ENCODE measurements at regions not wholly inside any gene's neighbourhood (a gene's known extent, or its start where the extent isn't known, plus 50 kb on each side); places are given as distances from the start of the nearest gene placed in this dataset.

- peaks cover 2% of the 10 kb centered on the region for H3K27me3 ChIP-seq (ENCODE audit: control insufficient read depth, insufficient read depth, low read length)
- no peak overlapping the region for H3K4me3 ChIP-seq (ENCODE audit: low read depth, low read length)
- no peaks in the 10 kb centered on the region for H3K9me3 ChIP-seq (ENCODE audit: control insufficient read depth, insufficient read depth, low read length)
- no peak for DNase-seq (ENCODE audit: low read depth, low spot score)
- POLR2A ChIA-PET = no interaction called here
- CTCF ChIA-PET = interaction anchor here (1.5 kb wide), 1 partner anchor 9 kb away, joined by 3 read pairs; no protein-coding TSS in a partner anchor
- peak; percentile 52 for TF ChIP-seq CTCF (IDR thresholded peaks at IDR 0.05; ENCODE audit: low read depth, low read length)
- no peak overlapping the region for H3K27ac ChIP-seq (ENCODE audit: low read depth, low read length)
Observed at GRCh38 chr5:74127381-74128320, 501.7 kb downstream of the ARHGEF28 start.

GRCh38 chr5:74126294-74126693 lies 500.3 kb downstream of the ARHGEF28 start:
- no peak overlapping the region for H3K27ac ChIP-seq (ENCODE audit: low read depth, low read length)
- no peak for DNase-seq (ENCODE audit: low read depth, low spot score)
- H3K4me3 ChIP-seq (ENCODE audit: low read depth, low read length) = no peak overlapping the region
- H3K9me3 ChIP-seq (ENCODE audit: control insufficient read depth, insufficient read depth, low read length) = no peaks in the 10 kb centered on the region
- TF ChIP-seq CTCF (IDR thresholded peaks at IDR 0.05; ENCODE audit: low read depth, low read length) = no peak
- POLR2A ChIA-PET = no interaction called here
- no peaks in the 10 kb centered on the region for H3K27me3 ChIP-seq (ENCODE audit: control insufficient read depth, insufficient read depth, low read length)
- CTCF ChIA-PET = interaction anchor here (1.5 kb wide), 1 partner anchor 10 kb away, joined by 3 read pairs; no protein-coding TSS in a partner anchor

GRCh38 chr5:74124826-74125225 lies 498.8 kb downstream of the ARHGEF28 start:
- no peak for TF ChIP-seq CTCF (IDR thresholded peaks at IDR 0.05; ENCODE audit: low read depth, low read length)
- POLR2A ChIA-PET = no interaction called here
- Histone ChIP-seq H3K27ac (ENCODE audit: low read depth, low read length) (no peak overlapping the region), H3K27me3 (ENCODE audit: control insufficient read depth, insufficient read depth, low read length) (no peaks in the 10 kb centered on the region), H3K9me3 (ENCODE audit: control insufficient read depth, insufficient read depth, low read length) (no peaks in the 10 kb centered on the region), H3K4me3 (ENCODE audit: low read depth, low read length) (no peak overlapping the region)
- CTCF ChIA-PET = interaction anchor here (1.0 kb wide), 1 partner anchor 517 kb away, joined by 3 read pairs; no protein-coding TSS in a partner anchor
- DNase-seq (ENCODE audit: low read depth, low spot score) = no peak

GRCh38 chr5:74123929-74124328 lies 497.9 kb downstream of the ARHGEF28 start:
- no peak for TF ChIP-seq CTCF (IDR thresholded peaks at IDR 0.05; ENCODE audit: low read depth, low read length)
- Histone ChIP-seq H3K9me3 (ENCODE audit: control insufficient read depth, insufficient read depth, low read length) (no peaks in the 10 kb centered on the region), H3K27ac (ENCODE audit: low read depth, low read length) (no peak overlapping the region), H3K4me3 (ENCODE audit: low read depth, low read length) (no peak overlapping the region), H3K27me3 (ENCODE audit: control insufficient read depth, insufficient read depth, low read length) (no peaks in the 10 kb centered on the region)
- ChIA-PET POLR2A (no interaction called here), CTCF (no interaction called here)
- DNase-seq (ENCODE audit: low read depth, low spot score) = no peak

GRCh38 chr5:74122979-74123590 lies 497.1 kb downstream of the ARHGEF28 start:
- Histone ChIP-seq H3K27me3 (ENCODE audit: control insufficient read depth, insufficient read depth, low read length) (no peaks in the 10 kb centered on the region), H3K27ac (ENCODE audit: low read depth, low read length) (no peak overlapping the region), H3K9me3 (ENCODE audit: control insufficient read depth, insufficient read depth, low read length) (no peaks in the 10 kb centered on the region), H3K4me3 (ENCODE audit: low read depth, low read length) (no peak overlapping the region)
- ChIA-PET CTCF (no interaction called here), POLR2A (no interaction called here)
- DNase-seq (ENCODE audit: low read depth, low spot score) = no peak
- TF ChIP-seq CTCF (IDR thresholded peaks at IDR 0.05; ENCODE audit: low read depth, low read length) = no peak
